H7 (cell line): ENCODE measurements at regions not wholly inside any gene's neighbourhood (a gene's known extent, or its start where the extent isn't known, plus 50 kb on each side); places are given as distances from the start of the nearest gene placed in this dataset.

Source experiments
- DNase-seq: peaks from one replicate; pipeline ENCODE4 v3.0.0; 2012
- H3K27me3 ChIP-seq: 2 replicates; pipeline ENCODE4 v1.6.0; 2011; ENCODE audit warnings: mild to moderate bottlenecking, low read length; ENCODE audit not compliant: control insufficient read depth, insufficient read depth
- H3K36me3 ChIP-seq: replicated peaks from 2 replicates; pipeline ENCODE4 v1.5.1; 2011; ENCODE audit warnings: low read length; ENCODE audit not compliant: control insufficient read depth, insufficient read depth
- H3K4me3 ChIP-seq: 2 replicates; pipeline ENCODE4 v1.5.1; 2011; ENCODE audit warnings: low read depth, mild to moderate bottlenecking, control low read depth, low read length, moderate library complexity; ENCODE audit not compliant: insufficient read depth

GRCh38 chr7:17118412-17118811 lies 180.0 kb upstream of the AHR start:
- no peaks in the 10 kb centered on the region for H3K27me3 ChIP-seq
- DNase-seq = no peak
- no peak overlapping the region for H3K4me3 ChIP-seq
- no peaks in the 10 kb centered on the region for H3K36me3 ChIP-seq

- no peaks in the 10 kb centered on the region for H3K36me3 ChIP-seq
- no peak for DNase-seq
- no peaks in the 10 kb centered on the region for H3K27me3 ChIP-seq
- H3K4me3 ChIP-seq = no peak overlapping the region
These were observed 177.7 kb upstream of the AHR start for GRCh38 chr7:17120756-17121155.

GRCh38 chr7:17121671-17122070 lies 176.8 kb upstream of the AHR start:
- Histone ChIP-seq H3K4me3 (no peak overlapping the region), H3K27me3 (no peaks in the 10 kb centered on the region), H3K36me3 (no peaks in the 10 kb centered on the region)
- no peak for DNase-seq

GRCh38 chr7:17123020-17123419 lies 175.4 kb upstream of the AHR start:
- H3K27me3 ChIP-seq = no peaks in the 10 kb centered on the region
- H3K36me3 ChIP-seq = no peaks in the 10 kb centered on the region
- no peak for DNase-seq
- no peak overlapping the region for H3K4me3 ChIP-seq

GRCh38 chr7:17126413-17127268 lies 171.8 kb upstream of the AHR start:
- no peaks in the 10 kb centered on the region for H3K27me3 ChIP-seq
- H3K36me3 ChIP-seq = no peaks in the 10 kb centered on the region
- DNase-seq = no peak
- H3K4me3 ChIP-seq = no peak overlapping the region

- H3K4me3 ChIP-seq = no peak overlapping the region
- no peak for DNase-seq
- no peaks in the 10 kb centered on the region for H3K27me3 ChIP-seq
- H3K36me3 ChIP-seq = no peaks in the 10 kb centered on the region
These were observed 169.2 kb upstream of the AHR start for GRCh38 chr7:17129218-17129617.

GRCh38 chr7:17130281-17131059 lies 168.0 kb upstream of the AHR start:
- Histone ChIP-seq H3K27me3 (no peaks in the 10 kb centered on the region), H3K4me3 (no peak overlapping the region), H3K36me3 (no peaks in the 10 kb centered on the region)
- DNase-seq = no peak

- no peak for DNase-seq
- Histone ChIP-seq H3K36me3 (no peaks in the 10 kb centered on the region), H3K27me3 (no peaks in the 10 kb centered on the region), H3K4me3 (no peak overlapping the region)
These were observed 167.4 kb upstream of the AHR start for GRCh38 chr7:17131060-17131345.

- Histone ChIP-seq H3K4me3 (no peak overlapping the region), H3K27me3 (no peaks in the 10 kb centered on the region), H3K36me3 (no peaks in the 10 kb centered on the region)
- DNase-seq = no peak
These were observed 166.3 kb upstream of the AHR start for GRCh38 chr7:17131983-17132655.

GRCh38 chr7:17132726-17133125 lies 165.7 kb upstream of the AHR start:
- DNase-seq = no peak
- Histone ChIP-seq H3K4me3 (no peak overlapping the region), H3K27me3 (no peaks in the 10 kb centered on the region), H3K36me3 (no peaks in the 10 kb centered on the region)

- Histone ChIP-seq H3K4me3 (no peak overlapping the region), H3K36me3 (no peaks in the 10 kb centered on the region), H3K27me3 (no peaks in the 10 kb centered on the region)
- no peak for DNase-seq
These were observed 164.5 kb upstream of the AHR start for GRCh38 chr7:17133977-17134376.

GRCh38 chr7:17134786-17135185 lies 163.7 kb upstream of the AHR start:
- Histone ChIP-seq H3K27me3 (no peaks in the 10 kb centered on the region), H3K4me3 (no peak overlapping the region), H3K36me3 (no peaks in the 10 kb centered on the region)
- no peak for DNase-seq

GRCh38 chr7:17136126-17136525 lies 162.3 kb upstream of the AHR start:
- no peak overlapping the region for H3K4me3 ChIP-seq
- no peaks in the 10 kb centered on the region for H3K36me3 ChIP-seq
- H3K27me3 ChIP-seq = no peaks in the 10 kb centered on the region
- no peak for DNase-seq

- H3K27me3 ChIP-seq = no peaks in the 10 kb centered on the region
- H3K36me3 ChIP-seq = no peaks in the 10 kb centered on the region
- DNase-seq = no peak
- H3K4me3 ChIP-seq = no peak overlapping the region
These were observed 159.4 kb upstream of the AHR start for GRCh38 chr7:17139081-17139480.

- H3K36me3 ChIP-seq = no peaks in the 10 kb centered on the region
- no peak for DNase-seq
- no peak overlapping the region for H3K4me3 ChIP-seq
- H3K27me3 ChIP-seq = no peaks in the 10 kb centered on the region
These were observed 158.0 kb upstream of the AHR start for GRCh38 chr7:17140406-17140805.
